ENCODE measurements at regions not wholly inside any gene's neighbourhood (a gene's known extent, or its start where the extent isn't known, plus 50 kb on each side); places are given as distances from the start of the nearest gene placed in this dataset.

DNA sequence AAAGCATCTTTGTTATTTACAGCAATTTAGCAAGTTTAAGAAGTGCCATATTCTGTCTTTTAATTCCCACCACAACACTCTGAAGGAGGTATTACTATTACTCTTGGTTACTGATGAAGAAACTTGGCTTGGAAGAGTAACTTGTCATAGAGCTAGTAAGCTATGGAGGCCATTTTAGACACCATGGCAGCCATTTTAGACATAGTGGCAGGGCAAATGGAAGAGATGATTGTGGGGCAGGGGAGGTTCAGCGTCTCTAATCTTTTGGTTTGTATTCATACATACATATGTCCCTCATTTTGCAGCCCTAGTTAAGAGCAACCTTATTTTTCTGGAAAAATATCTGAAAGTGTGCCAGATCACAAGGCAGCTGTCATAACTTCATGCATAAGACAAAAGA is 82.6 kb upstream of the SOX1 start:
- no peak for TF ChIP-seq JUND (IDR thresholded peaks at IDR 0.05; ENCODE audit: low read depth)
- no peak for DNase-seq (ENCODE audit: low read depth in 1 of 2, low spot score in 1 of 2)
- in situ Hi-C loops (cut with HindIII; ENCODE audit: low pct_unique_long_range_greater_than_20kb, low sequenced_read_pairs) = no loop called here

DNA sequence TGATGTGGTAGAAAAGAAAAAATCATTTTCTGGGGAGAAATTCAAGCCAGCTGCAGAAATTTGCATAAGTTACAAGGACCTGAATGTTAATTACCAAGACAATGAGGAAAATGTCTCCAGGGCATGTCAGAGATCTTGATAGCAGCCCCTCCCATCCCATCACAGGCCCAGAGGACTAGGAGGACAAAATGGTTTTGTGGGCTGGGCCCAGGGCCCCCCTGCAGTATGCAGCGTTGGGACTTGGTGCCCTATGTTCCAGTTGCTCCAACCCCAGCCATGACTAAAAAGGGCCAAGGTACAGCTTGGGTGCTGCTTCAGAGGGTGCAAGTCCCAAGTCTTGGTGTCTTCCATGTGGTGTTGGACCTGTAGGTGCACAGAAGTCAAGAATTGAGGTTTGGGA is 76.6 kb upstream of the SOX1 start:
- in situ Hi-C loops (cut with HindIII; ENCODE audit: low pct_unique_long_range_greater_than_20kb, low sequenced_read_pairs) = no loop called here
- TF ChIP-seq JUND (IDR thresholded peaks at IDR 0.05; ENCODE audit: low read depth) = no peak
- DNase-seq (ENCODE audit: low read depth in 1 of 2, low spot score in 1 of 2) = no peak

DNA sequence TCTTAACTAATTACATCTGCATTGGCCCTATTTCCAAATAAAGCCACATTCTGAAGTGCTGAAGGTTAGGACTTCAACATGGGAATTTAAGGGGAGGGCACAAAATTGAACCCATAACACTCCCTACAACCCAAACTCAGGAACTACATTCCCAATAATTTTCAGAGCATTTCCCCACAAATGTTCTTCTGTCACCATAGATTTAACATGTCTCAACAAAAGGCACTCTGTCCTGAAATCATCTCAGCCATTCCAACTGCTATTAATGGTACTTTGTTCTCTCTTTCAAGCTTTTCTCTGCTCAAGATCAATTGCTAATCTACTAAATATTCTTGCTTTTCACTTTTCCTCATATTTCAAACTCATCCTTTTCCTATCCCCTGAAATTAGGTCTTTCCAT is 74.0 kb upstream of the SOX1 start:
- in situ Hi-C loops (cut with HindIII; ENCODE audit: low pct_unique_long_range_greater_than_20kb, low sequenced_read_pairs) = no loop called here
- no peak for TF ChIP-seq JUND (IDR thresholded peaks at IDR 0.05; ENCODE audit: low read depth)
- DNase-seq (ENCODE audit: low read depth in 1 of 2, low spot score in 1 of 2) = no peak

DNA sequence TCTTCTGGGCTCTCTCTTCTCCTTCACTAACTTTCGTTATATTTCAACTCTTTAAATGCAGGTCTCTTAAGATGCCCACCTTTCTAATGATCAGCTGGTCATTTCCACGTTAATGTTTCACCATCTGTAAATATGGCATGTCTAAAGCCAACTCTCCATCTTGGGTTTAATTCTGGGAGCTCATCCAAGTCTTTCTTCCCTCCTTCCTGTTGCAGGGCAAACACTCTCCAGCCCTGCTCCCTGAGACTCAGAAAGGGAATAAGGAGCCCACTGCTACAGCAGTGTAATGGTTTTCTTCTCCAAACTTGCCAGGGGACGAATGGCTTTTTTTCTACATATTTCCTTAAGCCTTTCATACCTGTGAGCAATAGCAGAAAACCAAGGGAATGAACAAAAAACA is 73.3 kb upstream of the SOX1 start:
- in situ Hi-C loops (cut with HindIII; ENCODE audit: low pct_unique_long_range_greater_than_20kb, low sequenced_read_pairs) = no loop called here
- DNase-seq (ENCODE audit: low read depth in 1 of 2, low spot score in 1 of 2) = no peak

DNA sequence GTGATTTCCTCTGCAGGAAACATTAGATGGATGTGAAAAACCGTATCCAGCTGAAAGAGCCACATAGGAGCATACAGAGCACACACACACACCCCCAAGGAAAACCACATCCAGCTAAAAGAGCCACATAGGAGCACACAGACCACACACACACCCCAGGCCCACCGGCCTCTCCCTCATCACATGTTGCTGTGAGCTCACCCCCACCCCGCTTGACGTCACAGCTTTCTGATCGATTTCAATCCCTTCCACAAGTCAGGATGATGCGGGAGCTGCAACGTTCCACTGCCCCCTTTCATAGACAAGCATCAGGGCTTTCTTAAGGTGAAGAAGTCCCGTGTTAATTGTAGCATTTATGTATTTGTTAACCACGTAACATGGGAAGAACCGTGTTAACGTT is 72.4 kb upstream of the SOX1 start:
- TF ChIP-seq JUND (IDR thresholded peaks at IDR 0.05; ENCODE audit: low read depth) = no peak
- DNase-seq (ENCODE audit: low read depth in 1 of 2, low spot score in 1 of 2) = no peak
- in situ Hi-C loops (cut with HindIII; ENCODE audit: low pct_unique_long_range_greater_than_20kb, low sequenced_read_pairs) = no loop called here

More for the DNA sequence above, 73.3 kb upstream of the SOX1 start:
- TF ChIP-seq JUND (IDR thresholded peaks at IDR 0.05; ENCODE audit: low read depth) = no peak

DNA sequence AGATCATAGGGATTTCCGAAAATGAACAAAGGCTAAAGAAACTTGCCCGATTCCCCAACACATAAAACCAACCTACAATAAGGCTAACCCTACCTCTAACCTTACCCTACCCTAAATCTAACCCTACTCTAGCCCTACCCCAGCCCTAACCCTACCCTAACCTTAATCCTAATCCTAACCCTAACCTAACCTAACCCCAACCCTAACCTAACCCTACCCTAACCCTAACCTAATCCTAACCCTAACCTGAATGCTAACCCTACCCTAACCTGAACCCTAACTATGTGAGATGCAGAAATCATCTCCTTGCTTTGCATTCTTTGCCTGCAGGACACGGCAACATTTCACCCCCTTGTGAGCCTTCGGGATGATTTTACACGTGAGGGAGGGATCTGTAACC is 67.6 kb upstream of the SOX1 start:
- no peak for TF ChIP-seq JUND (IDR thresholded peaks at IDR 0.05; ENCODE audit: low read depth)
- in situ Hi-C loops (cut with HindIII; ENCODE audit: low pct_unique_long_range_greater_than_20kb, low sequenced_read_pairs) = no loop called here
- no peak for DNase-seq (ENCODE audit: low read depth in 1 of 2, low spot score in 1 of 2)

DNA sequence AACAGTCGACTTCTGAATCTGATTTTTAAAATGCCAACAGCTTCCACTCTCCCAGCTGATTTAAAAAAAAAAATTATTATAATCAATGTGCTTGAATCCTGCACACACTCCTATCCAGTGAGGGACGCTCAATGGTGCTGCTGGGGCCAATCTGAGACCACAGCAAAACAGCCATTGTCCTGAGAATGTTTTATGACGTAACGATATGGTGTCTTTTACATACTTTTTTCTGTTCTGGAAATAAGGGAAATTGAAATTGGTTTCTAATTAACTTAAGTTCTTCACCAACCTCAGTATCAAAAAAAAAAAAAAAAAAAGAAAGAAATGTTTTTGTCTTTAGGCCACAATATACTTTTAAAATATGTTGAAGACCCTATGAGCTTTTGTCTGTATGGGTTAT is 66.1 kb upstream of the SOX1 start:
- in situ Hi-C loops (cut with HindIII; ENCODE audit: low pct_unique_long_range_greater_than_20kb, low sequenced_read_pairs) = no loop called here
- DNase-seq (ENCODE audit: low read depth in 1 of 2, low spot score in 1 of 2) = no peak
- TF ChIP-seq JUND (IDR thresholded peaks at IDR 0.05; ENCODE audit: low read depth) = no peak

DNA sequence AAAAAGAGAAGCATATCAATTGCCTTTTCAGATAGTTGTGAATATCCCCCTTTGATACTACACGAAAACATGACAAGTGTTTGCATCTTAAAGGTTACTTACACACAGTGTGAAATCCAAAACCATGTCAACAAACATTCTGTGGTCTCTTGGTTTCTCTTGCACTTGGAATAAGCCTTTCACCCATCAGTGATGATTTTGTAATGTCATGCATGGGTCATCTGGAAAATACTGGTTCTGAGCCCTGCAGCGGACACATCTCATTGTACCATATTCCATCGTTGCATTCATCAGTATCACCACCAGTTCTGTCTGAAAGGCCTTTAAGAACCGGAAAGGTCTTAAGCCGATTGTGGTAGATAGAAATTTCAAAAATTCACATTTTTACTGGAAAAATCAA is 65.4 kb upstream of the SOX1 start:
- no peak for TF ChIP-seq JUND (IDR thresholded peaks at IDR 0.05; ENCODE audit: low read depth)
- no peak for DNase-seq (ENCODE audit: low read depth in 1 of 2, low spot score in 1 of 2)
- in situ Hi-C loops (cut with HindIII; ENCODE audit: low pct_unique_long_range_greater_than_20kb, low sequenced_read_pairs) = no loop called here

DNA sequence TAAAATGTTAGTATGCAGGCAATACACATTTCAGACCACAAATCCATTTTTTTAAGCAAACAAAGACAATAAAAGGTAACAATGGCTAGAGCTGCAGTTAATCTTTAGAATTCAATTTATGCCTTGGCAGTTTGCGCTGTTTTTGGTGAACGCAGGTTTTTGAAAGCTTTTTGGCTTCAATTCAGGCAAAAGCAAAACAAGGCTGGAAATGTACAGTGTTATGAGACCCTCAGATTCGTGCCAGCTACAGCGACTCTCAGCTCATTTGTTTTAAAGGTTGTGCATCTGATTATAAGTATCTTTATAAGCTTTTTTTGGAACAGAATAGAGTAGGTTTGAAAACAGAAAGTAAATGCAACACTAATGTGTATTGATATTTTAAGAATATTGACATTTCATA is 63.6 kb upstream of the SOX1 start:
- no peak for DNase-seq (ENCODE audit: low read depth in 1 of 2, low spot score in 1 of 2)
- TF ChIP-seq JUND (IDR thresholded peaks at IDR 0.05; ENCODE audit: low read depth) = no peak

DNA sequence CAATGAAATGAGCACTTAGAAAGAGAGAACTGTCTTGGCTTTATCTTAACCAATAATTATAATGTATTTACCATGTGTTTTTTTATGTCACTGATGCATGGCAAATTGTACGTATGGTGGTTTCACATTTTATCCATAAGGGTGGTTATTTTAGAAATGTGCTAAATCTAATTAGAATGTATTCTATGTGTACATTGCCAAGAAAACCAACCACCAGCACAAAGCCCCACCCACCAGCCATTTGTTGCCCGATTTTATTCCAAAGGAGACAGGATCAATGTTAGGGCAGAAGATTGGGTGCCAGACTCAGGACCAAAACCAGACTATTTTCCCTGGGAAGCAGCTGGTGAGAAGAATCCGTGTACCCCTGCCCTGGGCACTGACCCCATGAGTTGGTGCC is 63.0 kb upstream of the SOX1 start:
- in situ Hi-C loops (cut with HindIII; ENCODE audit: low pct_unique_long_range_greater_than_20kb, low sequenced_read_pairs) = no loop called here
- no peak for TF ChIP-seq JUND (IDR thresholded peaks at IDR 0.05; ENCODE audit: low read depth)
- no peak for DNase-seq (ENCODE audit: low read depth in 1 of 2, low spot score in 1 of 2)

More for the DNA sequence above, 63.6 kb upstream of the SOX1 start:
- in situ Hi-C loops (cut with HindIII; ENCODE audit: low pct_unique_long_range_greater_than_20kb, low sequenced_read_pairs) = no loop called here

DNA sequence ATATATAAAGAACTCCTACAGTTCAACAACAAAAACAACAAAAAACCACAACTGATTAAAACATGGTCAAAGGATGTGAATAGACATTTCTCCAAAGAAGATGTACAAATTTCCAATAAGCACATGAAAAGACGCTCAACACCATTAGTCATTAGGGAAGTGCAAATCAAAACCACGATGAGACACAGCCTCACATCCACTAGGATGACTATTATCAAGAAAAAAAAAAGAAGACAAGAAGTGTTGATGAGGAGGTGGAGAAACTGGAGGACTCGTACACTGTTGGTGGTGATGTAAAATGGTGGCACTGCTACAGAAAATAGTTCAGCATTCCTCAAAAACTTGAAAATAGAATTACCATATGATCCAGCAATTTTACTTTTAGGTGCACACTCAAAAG is 61.0 kb upstream of the SOX1 start:
- in situ Hi-C loops (cut with HindIII; ENCODE audit: low pct_unique_long_range_greater_than_20kb, low sequenced_read_pairs) = no loop called here
- DNase-seq (ENCODE audit: low read depth in 1 of 2, low spot score in 1 of 2) = no peak
- no peak for TF ChIP-seq JUND (IDR thresholded peaks at IDR 0.05; ENCODE audit: low read depth)

DNA sequence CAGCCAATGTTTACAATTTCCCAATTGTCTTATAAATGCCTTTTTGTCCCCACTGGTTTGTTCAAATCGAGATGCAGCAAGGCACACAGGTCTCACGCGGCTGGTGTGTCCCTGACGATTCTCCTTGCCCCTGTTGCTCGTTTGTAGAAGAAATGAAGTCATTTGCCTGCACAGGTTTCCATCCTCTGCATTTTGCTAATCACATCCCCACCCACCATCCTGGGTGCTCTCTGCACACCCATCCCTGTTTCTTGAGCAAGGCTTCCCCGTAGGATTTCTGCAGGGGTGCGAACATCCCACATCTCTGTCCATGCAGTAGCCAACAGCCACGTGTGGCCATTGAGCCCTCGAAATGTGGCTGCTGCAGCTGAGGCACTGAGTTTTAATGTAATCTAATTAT is 59.8 kb upstream of the SOX1 start:
- DNase-seq (ENCODE audit: low read depth in 1 of 2, low spot score in 1 of 2) = no peak
- in situ Hi-C loops (cut with HindIII; ENCODE audit: low pct_unique_long_range_greater_than_20kb, low sequenced_read_pairs) = no loop called here

DNA sequence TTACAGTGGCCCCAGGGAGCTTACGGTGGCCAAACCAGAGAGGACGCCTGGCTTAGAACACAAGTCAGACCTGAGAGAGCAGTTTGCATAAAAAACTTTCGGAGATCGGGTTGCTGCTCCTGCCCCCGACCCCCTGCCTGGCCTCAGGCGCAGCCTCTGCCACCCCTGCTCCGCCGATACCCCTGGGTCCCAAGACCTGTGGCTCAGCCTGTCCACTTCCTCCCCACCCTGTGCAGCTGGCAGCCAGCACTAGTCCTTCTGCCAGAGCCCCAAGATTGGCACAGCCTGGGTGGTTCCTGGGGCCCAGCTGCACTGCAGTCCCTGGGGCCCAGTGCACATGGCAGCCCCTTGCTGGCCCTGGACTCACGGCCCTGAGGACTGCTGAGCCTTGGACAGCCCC is 56.2 kb upstream of the SOX1 start:
- no peak for TF ChIP-seq JUND (IDR thresholded peaks at IDR 0.05; ENCODE audit: low read depth)
- no peak for DNase-seq (ENCODE audit: low read depth in 1 of 2, low spot score in 1 of 2)
- in situ Hi-C loops (cut with HindIII; ENCODE audit: low pct_unique_long_range_greater_than_20kb, low sequenced_read_pairs) = no loop called here

More for the DNA sequence above, 59.8 kb upstream of the SOX1 start:
- no peak for TF ChIP-seq JUND (IDR thresholded peaks at IDR 0.05; ENCODE audit: low read depth)

DNA sequence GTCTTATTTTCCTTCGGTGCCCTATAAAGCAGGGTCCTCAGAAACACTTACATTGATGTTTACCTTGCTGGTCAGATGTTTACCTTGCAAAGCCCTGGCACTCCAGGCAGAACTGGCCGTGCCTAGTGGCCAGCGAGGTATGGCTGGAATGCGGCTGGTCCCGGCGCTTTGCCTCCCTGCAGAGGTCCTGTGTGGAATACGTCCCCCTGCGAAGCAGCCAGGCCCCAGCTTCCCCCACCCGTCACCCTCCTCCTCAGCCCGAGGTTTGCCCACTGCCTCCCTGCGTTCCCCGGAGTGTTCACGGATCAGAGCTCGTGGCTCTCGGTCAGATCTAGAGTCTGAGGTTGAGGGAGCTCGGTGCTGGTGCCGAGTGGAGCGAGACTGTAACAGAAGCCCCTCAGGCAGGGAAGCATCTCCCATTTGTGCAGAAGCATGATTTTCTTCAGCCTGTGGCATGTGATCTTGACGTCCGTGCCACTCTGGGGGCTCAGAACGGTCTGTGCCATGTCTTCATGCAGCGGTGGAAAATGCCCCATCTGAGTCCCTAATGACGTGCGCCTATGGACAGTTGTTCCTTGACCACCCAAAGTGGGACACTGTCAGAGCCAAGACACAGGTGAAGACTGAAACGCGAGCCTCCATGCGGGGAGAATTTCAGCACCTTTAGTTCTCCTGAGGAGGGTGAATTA is 54.8 kb upstream of the SOX1 start:
- peak; percentile 56 to 85 for DNase-seq (ENCODE audit: low read depth in 1 of 2, low spot score in 1 of 2)

More for the DNA sequence above, 54.8 kb upstream of the SOX1 start:
- in situ Hi-C loops (cut with HindIII; ENCODE audit: low pct_unique_long_range_greater_than_20kb, low sequenced_read_pairs) = no loop called here
- no peak for TF ChIP-seq JUND (IDR thresholded peaks at IDR 0.05; ENCODE audit: low read depth)

Data from T47D (cell line).